Retina (tissue), 1 donor: ENCODE measurements at regions not wholly inside any gene's neighbourhood (a gene's known extent, or its start where the extent isn't known, plus 50 kb on each side); places are given as distances from the start of the nearest gene placed in this dataset.

Experiments
- DNase-seq: peaks from one replicate; pipeline ENCODE4 v3.0.0-alpha.2; 2016

GRCh38 chr10:118500477-118501104 lies 94.9 kb downstream of the PRLHR start:
- no peak for DNase-seq

GRCh38 chr10:118499186-118499585 lies 96.3 kb downstream of the PRLHR start:
- DNase-seq = no peak

- DNase-seq = no peak
Measured at GRCh38 chr10:118498623-118499022, 96.8 kb downstream of the PRLHR start.

- no peak for DNase-seq
Measured at GRCh38 chr10:118497227-118497626, 98.2 kb downstream of the PRLHR start.

- DNase-seq = no peak
Measured at GRCh38 chr10:118496525-118496924, 98.9 kb downstream of the PRLHR start.

GRCh38 chr10:118495499-118495898 lies 99.9 kb downstream of the PRLHR start:
- no peak for DNase-seq

GRCh38 chr10:118491055-118491454 lies 104.4 kb downstream of the PRLHR start:
- DNase-seq = no peak

- no peak for DNase-seq
Measured at GRCh38 chr10:118488710-118489497, 106.5 kb downstream of the PRLHR start.

- no peak for DNase-seq
Measured at GRCh38 chr10:118485641-118486040, 109.8 kb downstream of the PRLHR start.

- no peak for DNase-seq
Measured at GRCh38 chr10:118484152-118484871, 111.1 kb downstream of the PRLHR start.

GRCh38 chr10:118483496-118483895 lies 112.0 kb downstream of the PRLHR start:
- no peak for DNase-seq

GRCh38 chr10:118482393-118483331 lies 112.8 kb downstream of the PRLHR start:
- no peak for DNase-seq

- no peak for DNase-seq
Measured at GRCh38 chr10:118481871-118482270, 113.6 kb downstream of the PRLHR start.

- DNase-seq = no peak
Measured at GRCh38 chr10:118475214-118475613, 120.2 kb downstream of the PRLHR start.

- no peak for DNase-seq
Measured at GRCh38 chr10:118474111-118474510, 121.3 kb downstream of the PRLHR start.

- DNase-seq = no peak
Measured at GRCh38 chr10:118473305-118473960, 122.0 kb downstream of the PRLHR start.

- no peak for DNase-seq
Measured at GRCh38 chr10:118472415-118473304, 122.8 kb downstream of the PRLHR start.

- no peak for DNase-seq
Measured at GRCh38 chr10:118471863-118472262, 123.6 kb downstream of the PRLHR start.

- DNase-seq = no peak
Measured at GRCh38 chr10:118470470-118470869, 125.0 kb downstream of the PRLHR start.

GRCh38 chr10:118467200-118467599 lies 125.1 kb upstream of the FAM204A start:
- DNase-seq = no peak

- DNase-seq = no peak
Measured at GRCh38 chr10:118465300-118465874, 123.3 kb upstream of the FAM204A start.
